ENCODE measurements at regions not wholly inside any gene's neighbourhood (a gene's known extent, or its start where the extent isn't known, plus 50 kb on each side); places are given as distances from the start of the nearest gene placed in this dataset.

- no peak overlapping the region for H3K27ac Mint-ChIP-seq
- no peaks in the 10 kb centered on the region for H3K27me3 ChIP-seq (ENCODE audit: insufficient read depth, low read length)
- no peak overlapping the region for H3K27ac ChIP-seq (ENCODE audit: low read depth, low read length)
- DNase-seq = no peak
- H3K4me1 ChIP-seq (ENCODE audit: insufficient read depth, low read length) = no peaks in the 10 kb centered on the region
- H3K9me3 Mint-ChIP-seq = peaks cover 0 to 20% (median 1%) of the 10 kb centered on the region in 8 donors
- no peak overlapping the region for H3K4me3 ChIP-seq (ENCODE audit: low read length in 2 of 2)
- ChIA-PET CTCF (ENCODE audit: partially characterized antibody) (no interaction called here), POLR2A (ENCODE audit: partially characterized antibody) (no interaction called here)
- intact Hi-C loops (cut with micrococcal nuclease) = no loop called here
- no peaks in the 10 kb centered on the region for H3K9me3 ChIP-seq (ENCODE audit: control insufficient read depth in 1 of 2, low read length in 2 of 2)
- no peaks in the 10 kb centered on the region for H3K36me3 ChIP-seq (ENCODE audit: insufficient read depth, low read length)
- no peak overlapping the region for H3K4me3 Mint-ChIP-seq
- H3K36me3 Mint-ChIP-seq = no peaks in the 10 kb centered on the region
- no peaks in the 10 kb centered on the region for H3K4me1 Mint-ChIP-seq
- no peaks in the 10 kb centered on the region for H3K27me3 Mint-ChIP-seq
These were observed 2366.3 kb downstream of the PCDH7 start for GRCh38 chr4:33086331-33086925.

GRCh38 chr4:33088713-33089112 is 2368.5 kb downstream of the PCDH7 start:
- Histone ChIP-seq H3K4me3 (ENCODE audit: low read length in 2 of 2) (no peak overlapping the region), H3K9me3 (ENCODE audit: control insufficient read depth in 1 of 2, low read length in 2 of 2) (no peaks in the 10 kb centered on the region), H3K4me1 (ENCODE audit: insufficient read depth, low read length) (no peaks in the 10 kb centered on the region), H3K27me3 (ENCODE audit: insufficient read depth, low read length) (no peaks in the 10 kb centered on the region), H3K36me3 (ENCODE audit: insufficient read depth, low read length) (no peaks in the 10 kb centered on the region), H3K27ac (ENCODE audit: low read depth, low read length) (no peak overlapping the region)
- DNase-seq = no peak
- peaks cover 0 to 14% (median 4%) of the 10 kb centered on the region in 8 donors for H3K9me3 Mint-ChIP-seq
- H3K36me3 Mint-ChIP-seq = no peaks in the 10 kb centered on the region
- no peaks in the 10 kb centered on the region for H3K27me3 Mint-ChIP-seq
- no peak overlapping the region for H3K4me3 Mint-ChIP-seq
- H3K27ac Mint-ChIP-seq = no peak overlapping the region
- CTCF ChIA-PET (ENCODE audit: partially characterized antibody) = no interaction called here
- H3K4me1 Mint-ChIP-seq = no peaks in the 10 kb centered on the region
- POLR2A ChIA-PET (ENCODE audit: partially characterized antibody) = no interaction called here
- intact Hi-C loops (cut with micrococcal nuclease) = no loop called here

GRCh38 chr4:33090910-33091309 is 2370.7 kb downstream of the PCDH7 start:
- no peak for DNase-seq
- no peaks in the 10 kb centered on the region for H3K27me3 ChIP-seq (ENCODE audit: insufficient read depth, low read length)
- no peaks in the 10 kb centered on the region for H3K36me3 Mint-ChIP-seq
- ChIA-PET POLR2A (ENCODE audit: partially characterized antibody) (no interaction called here), CTCF (ENCODE audit: partially characterized antibody) (no interaction called here)
- no peak overlapping the region for H3K4me3 ChIP-seq (ENCODE audit: low read length in 2 of 2)
- H3K9me3 ChIP-seq (ENCODE audit: control insufficient read depth in 1 of 2, low read length in 2 of 2) = no peaks in the 10 kb centered on the region
- peaks cover 0 to 17% (median 4%) of the 10 kb centered on the region in 8 donors for H3K9me3 Mint-ChIP-seq
- no peaks in the 10 kb centered on the region for H3K4me1 ChIP-seq (ENCODE audit: insufficient read depth, low read length)
- H3K27ac Mint-ChIP-seq = no peak overlapping the region
- no peaks in the 10 kb centered on the region for H3K36me3 ChIP-seq (ENCODE audit: insufficient read depth, low read length)
- no peak overlapping the region for H3K4me3 Mint-ChIP-seq
- H3K27ac ChIP-seq (ENCODE audit: low read depth, low read length) = no peak overlapping the region
- H3K27me3 Mint-ChIP-seq = no peaks in the 10 kb centered on the region
- no peaks in the 10 kb centered on the region for H3K4me1 Mint-ChIP-seq
- intact Hi-C loops (cut with micrococcal nuclease) = no loop called here

GRCh38 chr4:33091961-33092360 is 2371.8 kb downstream of the PCDH7 start:
- Mint-ChIP-seq H3K9me3 (peaks cover 0 to 21% (median 3%) of the 10 kb centered on the region in 8 donors), H3K4me3 (no peak overlapping the region), H3K27me3 (no peaks in the 10 kb centered on the region), H3K4me1 (no peaks in the 10 kb centered on the region), H3K36me3 (no peaks in the 10 kb centered on the region), H3K27ac (no peak overlapping the region)
- H3K27me3 ChIP-seq (ENCODE audit: insufficient read depth, low read length) = no peaks in the 10 kb centered on the region
- no peaks in the 10 kb centered on the region for H3K9me3 ChIP-seq (ENCODE audit: control insufficient read depth in 1 of 2, low read length in 2 of 2)
- CTCF ChIA-PET (ENCODE audit: partially characterized antibody) = no interaction called here
- intact Hi-C loops (cut with micrococcal nuclease) = no loop called here
- no peak overlapping the region for H3K27ac ChIP-seq (ENCODE audit: low read depth, low read length)
- H3K4me3 ChIP-seq (ENCODE audit: low read length in 2 of 2) = no peak overlapping the region
- no peaks in the 10 kb centered on the region for H3K36me3 ChIP-seq (ENCODE audit: insufficient read depth, low read length)
- no peaks in the 10 kb centered on the region for H3K4me1 ChIP-seq (ENCODE audit: insufficient read depth, low read length)
- DNase-seq = no peak
- POLR2A ChIA-PET (ENCODE audit: partially characterized antibody) = no interaction called here

- Histone ChIP-seq H3K4me3 (ENCODE audit: low read length in 2 of 2) (no peak overlapping the region), H3K4me1 (ENCODE audit: insufficient read depth, low read length) (no peaks in the 10 kb centered on the region), H3K27ac (ENCODE audit: low read depth, low read length) (no peak overlapping the region), H3K9me3 (ENCODE audit: control insufficient read depth in 1 of 2, low read length in 2 of 2) (peaks cover 0 to 6% of the 10 kb centered on the region in 2 donors), H3K36me3 (ENCODE audit: insufficient read depth, low read length) (no peaks in the 10 kb centered on the region), H3K27me3 (ENCODE audit: insufficient read depth, low read length) (no peaks in the 10 kb centered on the region)
- DNase-seq = no peak
- no peaks in the 10 kb centered on the region for H3K27me3 Mint-ChIP-seq
- CTCF ChIA-PET (ENCODE audit: partially characterized antibody) = no interaction called here
- H3K36me3 Mint-ChIP-seq = no peaks in the 10 kb centered on the region
- POLR2A ChIA-PET (ENCODE audit: partially characterized antibody) = no interaction called here
- no peak overlapping the region for H3K4me3 Mint-ChIP-seq
- no peak overlapping the region for H3K27ac Mint-ChIP-seq
- intact Hi-C loops (cut with micrococcal nuclease) = no loop called here
- H3K4me1 Mint-ChIP-seq = no peaks in the 10 kb centered on the region
- H3K9me3 Mint-ChIP-seq = peaks cover 0 to 24% (median 18%) of the 10 kb centered on the region in 8 donors
These were observed 2384.1 kb downstream of the PCDH7 start for GRCh38 chr4:33104273-33104672.

- Histone ChIP-seq H3K4me1 (ENCODE audit: insufficient read depth, low read length) (no peaks in the 10 kb centered on the region), H3K9me3 (ENCODE audit: control insufficient read depth in 1 of 2, low read length in 2 of 2) (peaks cover 0 to under 1% of the 10 kb centered on the region in 2 donors), H3K4me3 (ENCODE audit: low read length in 2 of 2) (no peak overlapping the region), H3K27me3 (ENCODE audit: insufficient read depth, low read length) (no peaks in the 10 kb centered on the region), H3K36me3 (ENCODE audit: insufficient read depth, low read length) (no peaks in the 10 kb centered on the region), H3K27ac (ENCODE audit: low read depth, low read length) (no peak overlapping the region)
- Mint-ChIP-seq H3K9me3 (peaks cover 2 to 29% (median 14%) of the 10 kb centered on the region in 8 donors), H3K4me1 (no peaks in the 10 kb centered on the region), H3K27ac (no peak overlapping the region), H3K36me3 (no peaks in the 10 kb centered on the region), H3K4me3 (no peak overlapping the region), H3K27me3 (no peaks in the 10 kb centered on the region)
- no peak for DNase-seq
- CTCF ChIA-PET (ENCODE audit: partially characterized antibody) = no interaction called here
- intact Hi-C loops (cut with micrococcal nuclease) = no loop called here
- POLR2A ChIA-PET (ENCODE audit: partially characterized antibody) = no interaction called here
These were observed 2387.6 kb downstream of the PCDH7 start for GRCh38 chr4:33107814-33108213.

- Mint-ChIP-seq H3K27ac (no peak overlapping the region), H3K36me3 (no peaks in the 10 kb centered on the region), H3K4me3 (no peak overlapping the region), H3K9me3 (peaks cover 2 to 26% (median 11%) of the 10 kb centered on the region in 8 donors), H3K4me1 (no peaks in the 10 kb centered on the region), H3K27me3 (no peaks in the 10 kb centered on the region)
- Histone ChIP-seq H3K4me1 (ENCODE audit: insufficient read depth, low read length) (no peaks in the 10 kb centered on the region), H3K36me3 (ENCODE audit: insufficient read depth, low read length) (no peaks in the 10 kb centered on the region), H3K27ac (ENCODE audit: low read depth, low read length) (no peak overlapping the region), H3K27me3 (ENCODE audit: insufficient read depth, low read length) (no peaks in the 10 kb centered on the region), H3K4me3 (ENCODE audit: low read length in 2 of 2) (no peak overlapping the region), H3K9me3 (ENCODE audit: control insufficient read depth in 1 of 2, low read length in 2 of 2) (no peaks in the 10 kb centered on the region)
- CTCF ChIA-PET (ENCODE audit: partially characterized antibody) = no interaction called here
- DNase-seq = no peak
- intact Hi-C loops (cut with micrococcal nuclease) = no loop called here
- POLR2A ChIA-PET (ENCODE audit: partially characterized antibody) = no interaction called here
These were observed 2390.9 kb downstream of the PCDH7 start for GRCh38 chr4:33111117-33111516.

GRCh38 chr4:33116871-33117270 is 2396.7 kb downstream of the PCDH7 start:
- H3K36me3 Mint-ChIP-seq = peaks cover 0 to 1% of the 10 kb centered on the region in 2 donors
- peaks cover 2 to 25% (median 17%) of the 10 kb centered on the region in 8 donors for H3K9me3 Mint-ChIP-seq
- no peak for DNase-seq
- H3K27me3 Mint-ChIP-seq = no peaks in the 10 kb centered on the region
- no peaks in the 10 kb centered on the region for H3K9me3 ChIP-seq (ENCODE audit: control insufficient read depth in 1 of 2, low read length in 2 of 2)
- no peak overlapping the region for H3K4me3 Mint-ChIP-seq
- no peak overlapping the region for H3K4me3 ChIP-seq (ENCODE audit: low read length in 2 of 2)
- H3K4me1 Mint-ChIP-seq = no peaks in the 10 kb centered on the region
- ChIA-PET POLR2A (ENCODE audit: partially characterized antibody) (no interaction called here), CTCF (ENCODE audit: partially characterized antibody) (no interaction called here)
- H3K4me1 ChIP-seq (ENCODE audit: insufficient read depth, low read length) = no peaks in the 10 kb centered on the region
- no peak overlapping the region for H3K27ac ChIP-seq (ENCODE audit: low read depth, low read length)
- H3K27ac Mint-ChIP-seq = no peak overlapping the region
- no peaks in the 10 kb centered on the region for H3K36me3 ChIP-seq (ENCODE audit: insufficient read depth, low read length)
- intact Hi-C loops (cut with micrococcal nuclease) = no loop called here
- no peaks in the 10 kb centered on the region for H3K27me3 ChIP-seq (ENCODE audit: insufficient read depth, low read length)
